Loucy (cell line): ENCODE measurements at regions not wholly inside any gene's neighbourhood (a gene's known extent, or its start where the extent isn't known, plus 50 kb on each side); places are given as distances from the start of the nearest gene placed in this dataset.

Source experiments
- H2AFZ ChIP-seq: fragments of 200-600 bp; sonication (generic); 2 replicates; pipeline ENCODE4 v1.6.0; 2016; ENCODE audit warnings: antibody characterized with exemption, mild to moderate bottlenecking, low read length, moderate library complexity
- H3F3A ChIP-seq: fragments of 200-600 bp; 2 replicates; pipeline ENCODE4 v1.6.0; 2016; ENCODE audit warnings: antibody characterized with exemption, low read depth, mild to moderate bottlenecking
- H3K27me3 ChIP-seq: fragments of 200-600 bp; sonication (generic); 2 replicates; pipeline ENCODE4 v1.6.1; 2014; ENCODE audit warnings: low read length, mild to moderate bottlenecking; ENCODE audit not compliant: insufficient read depth, poor library complexity, severe bottlenecking
- H3K36me3 ChIP-seq: fragments of 200-600 bp; sonication (generic); 2 replicates; pipeline ENCODE4 v1.6.1; 2016; ENCODE audit warnings: low read length; ENCODE audit not compliant: insufficient read depth
- H3K4me1 ChIP-seq: fragments of 200-600 bp; sonication (generic); 2 replicates; pipeline ENCODE4 v1.5.1; 2014; ENCODE audit warnings: low read length, mild to moderate bottlenecking; ENCODE audit not compliant: insufficient read depth, poor library complexity, severe bottlenecking
- H3K4me2 ChIP-seq: fragments of 200-600 bp; sonication (generic); 2 replicates; pipeline ENCODE4 v1.6.0; 2014; ENCODE audit warnings: antibody characterized with exemption, low read length, low read depth, mild to moderate bottlenecking; ENCODE audit not compliant: poor library complexity, severe bottlenecking
- H3K4me3 ChIP-seq: fragments of 200-600 bp; sonication (generic); 2 replicates; pipeline ENCODE4 v1.5.1; 2014; ENCODE audit warnings: low read length, mild to moderate bottlenecking, mixed read lengths; ENCODE audit not compliant: poor library complexity, severe bottlenecking
- H3K79me2 ChIP-seq: fragments of 200-600 bp; sonication (generic); 2 replicates; pipeline ENCODE4 v1.6.1; 2014; ENCODE audit warnings: low read length; ENCODE audit not compliant: insufficient read depth
- H3K9ac ChIP-seq: fragments of 200-600 bp; sonication (generic); 2 replicates; pipeline ENCODE4 v1.6.0; 2014; ENCODE audit warnings: mild to moderate bottlenecking, low read depth, low read length, moderate library complexity; ENCODE audit not compliant: poor library complexity, severe bottlenecking
- H3K9me2 ChIP-seq: fragments of 200-600 bp; sonication (generic); replicated peaks from 2 replicates; pipeline ENCODE4 v1.6.1; 2016; ENCODE audit warnings: low read depth, low read length, mixed read lengths
- H3K9me3 ChIP-seq: fragments of 200-600 bp; sonication (generic); 2 replicates; pipeline ENCODE4 v1.6.1; 2014; ENCODE audit warnings: mild to moderate bottlenecking, antibody characterized with exemption, low read length, low read depth; ENCODE audit not compliant: insufficient read depth
- H4K20me1 ChIP-seq: fragments of 200-600 bp; sonication (generic); 2 replicates; pipeline ENCODE4 v1.6.0; 2014; ENCODE audit warnings: antibody characterized with exemption, low read length, mild to moderate bottlenecking; ENCODE audit not compliant: insufficient read depth, poor library complexity, severe bottlenecking
- CTCF ChIP-seq: fragments of 200-600 bp; sonication (generic); conservative IDR thresholded peaks from 2 replicates; pipeline ENCODE4 v1.5.1; 2014; ENCODE audit warnings: mild to moderate bottlenecking, antibody characterized with exemption, low read length
- EZH2phosphoT487 ChIP-seq: fragments of 200-600 bp; IDR thresholded peaks from 2 replicates; pipeline ENCODE4 v1.6.1; 2018; ENCODE audit warnings: antibody characterized with exemption, mild to moderate bottlenecking, moderate library complexity, borderline replicate concordance

DNA sequence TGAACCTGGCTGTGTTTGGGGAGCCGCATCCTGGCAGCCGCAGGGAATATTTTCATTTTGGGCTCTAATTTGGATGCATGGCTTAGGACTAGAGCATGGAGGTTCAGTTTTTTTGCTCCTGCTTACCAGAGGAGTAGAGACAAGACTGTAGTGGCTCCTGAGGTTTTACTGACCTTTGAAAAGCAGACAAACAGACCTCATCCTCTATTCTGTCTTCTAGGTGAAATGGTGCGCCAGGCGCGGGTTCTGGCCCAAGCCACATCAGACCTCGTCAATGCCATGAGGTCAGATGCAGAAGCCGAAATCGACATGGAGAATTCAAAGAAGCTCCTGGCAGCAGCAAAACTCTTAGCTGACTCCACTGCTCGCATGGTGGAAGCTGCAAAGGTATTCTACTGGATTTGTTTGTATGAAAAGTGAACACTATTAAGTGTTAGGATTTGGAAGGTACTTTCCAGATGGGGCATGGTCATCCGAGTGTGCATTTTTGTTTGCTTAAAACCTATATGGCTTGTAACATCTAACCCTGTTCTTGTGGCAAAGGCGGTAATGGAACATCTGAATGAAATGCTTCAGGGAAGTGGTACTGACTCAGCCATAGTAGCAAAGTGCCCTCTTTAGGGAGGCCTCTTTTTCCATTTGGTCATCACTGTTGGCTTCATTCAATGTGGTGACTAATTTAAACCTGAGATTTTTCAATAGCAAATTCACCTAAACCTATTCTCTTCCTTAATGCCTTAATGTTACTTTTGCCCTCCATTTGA lies 330.7 kb upstream of the TPM1 start:
- Histone ChIP-seq H3K9ac (no peak overlapping the region), H3K4me1 (no peaks in the 10 kb centered on the region), H3K4me3 (no peak overlapping the region), H3K27me3 (no peaks in the 10 kb centered on the region), H3F3A (no peaks in the 10 kb centered on the region), H4K20me1 (no peaks in the 10 kb centered on the region), H3K9me3 (no peaks in the 10 kb centered on the region), H2AFZ (no peak overlapping the region), H3K9me2 (no peaks in the 10 kb centered on the region), H3K4me2 (no peak overlapping the region), H3K79me2 (no peaks in the 10 kb centered on the region), H3K36me3 (no peaks in the 10 kb centered on the region)
- TF ChIP-seq CTCF (no peak), EZH2phosphoT487 (no peak)

DNA sequence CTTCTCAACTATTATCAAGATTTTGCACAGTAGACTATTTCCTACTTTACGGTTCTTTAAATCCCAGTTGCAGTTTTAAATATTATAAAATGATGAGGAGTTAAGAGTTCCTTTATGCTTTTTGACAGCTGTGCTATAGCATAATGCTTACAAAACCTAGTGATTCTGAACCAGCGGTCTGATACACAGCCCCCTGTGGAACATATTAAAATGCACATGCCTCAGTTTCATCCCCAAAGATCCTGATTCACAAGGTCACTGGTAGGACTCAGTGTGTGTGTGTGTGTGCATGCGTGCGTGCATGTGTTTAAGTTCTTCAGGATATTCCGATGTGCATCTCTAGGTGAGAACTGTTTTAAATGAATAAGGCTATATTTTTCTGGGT lies 330.1 kb upstream of the TPM1 start:
- Histone ChIP-seq H3K9me3 (no peaks in the 10 kb centered on the region), H3K27me3 (no peaks in the 10 kb centered on the region), H3K9ac (no peak overlapping the region), H3K4me3 (no peak overlapping the region), H3F3A (no peaks in the 10 kb centered on the region), H3K4me1 (no peaks in the 10 kb centered on the region), H3K36me3 (no peaks in the 10 kb centered on the region), H3K79me2 (no peaks in the 10 kb centered on the region), H3K9me2 (no peaks in the 10 kb centered on the region), H4K20me1 (no peaks in the 10 kb centered on the region), H3K4me2 (no peak overlapping the region), H2AFZ (no peak overlapping the region)
- TF ChIP-seq EZH2phosphoT487 (no peak), CTCF (no peak)

- Histone ChIP-seq H3K9me3 (no peaks in the 10 kb centered on the region), H3K36me3 (no peaks in the 10 kb centered on the region), H3K79me2 (no peaks in the 10 kb centered on the region), H3K4me3 (no peak overlapping the region), H3K4me2 (no peak overlapping the region), H3K9me2 (no peaks in the 10 kb centered on the region), H3K4me1 (no peaks in the 10 kb centered on the region), H3K27me3 (no peaks in the 10 kb centered on the region), H2AFZ (no peak overlapping the region), H3K9ac (no peak overlapping the region), H4K20me1 (no peaks in the 10 kb centered on the region), H3F3A (no peaks in the 10 kb centered on the region)
- TF ChIP-seq EZH2phosphoT487 = no peak
- no peak for TF ChIP-seq CTCF
Observed at GRCh38 chr15:62715946-62716345, 326.6 kb upstream of the TPM1 start.
